Fibroblast of skin of right quadriceps (primary cell): ENCODE measurements at regions not wholly inside any gene's neighbourhood (a gene's known extent, or its start where the extent isn't known, plus 50 kb on each side); places are given as distances from the start of the nearest gene placed in this dataset.

Source experiments
- DNase-seq: peaks from one replicate; pipeline ENCODE4 v3.0.0-alpha.2; 2013

DNA sequence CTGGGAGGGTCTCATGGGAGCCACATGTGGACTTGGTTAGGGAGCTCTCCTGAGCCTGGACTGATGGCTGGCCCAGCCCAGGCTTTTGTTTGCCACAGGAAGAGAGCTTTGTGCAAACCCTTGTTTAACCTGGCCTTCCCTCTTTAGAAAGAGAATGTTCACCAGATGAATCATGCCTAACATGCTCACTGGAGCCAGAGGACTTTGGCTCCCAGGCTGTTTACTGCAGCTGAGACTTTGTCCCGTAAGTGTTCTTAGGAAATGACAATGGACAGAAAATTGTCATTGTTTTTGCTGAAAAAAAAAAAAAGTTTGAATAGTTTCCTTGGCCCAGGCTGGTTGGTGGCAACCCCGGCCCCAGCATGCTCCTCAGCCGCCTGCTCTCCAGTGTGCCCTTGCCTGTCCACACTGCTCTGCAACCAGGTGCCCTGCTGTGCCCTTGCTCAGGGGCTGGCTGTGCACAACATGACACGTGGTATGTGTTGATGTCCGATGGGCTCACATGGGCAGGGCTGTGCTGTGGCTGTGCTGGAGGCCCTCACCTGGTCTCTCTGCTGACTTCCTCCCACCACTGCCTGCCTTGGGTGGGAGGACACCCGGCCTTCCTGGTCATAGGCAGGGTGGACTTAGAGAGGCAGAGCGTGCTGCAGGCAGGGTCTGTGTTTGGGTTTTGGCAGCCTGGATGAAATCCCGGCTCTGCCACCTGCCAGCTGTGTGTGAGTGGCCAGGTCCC, 215.3 kb upstream of the ZNF32 start:
- peak; percentile 91 for DNase-seq

DNA sequence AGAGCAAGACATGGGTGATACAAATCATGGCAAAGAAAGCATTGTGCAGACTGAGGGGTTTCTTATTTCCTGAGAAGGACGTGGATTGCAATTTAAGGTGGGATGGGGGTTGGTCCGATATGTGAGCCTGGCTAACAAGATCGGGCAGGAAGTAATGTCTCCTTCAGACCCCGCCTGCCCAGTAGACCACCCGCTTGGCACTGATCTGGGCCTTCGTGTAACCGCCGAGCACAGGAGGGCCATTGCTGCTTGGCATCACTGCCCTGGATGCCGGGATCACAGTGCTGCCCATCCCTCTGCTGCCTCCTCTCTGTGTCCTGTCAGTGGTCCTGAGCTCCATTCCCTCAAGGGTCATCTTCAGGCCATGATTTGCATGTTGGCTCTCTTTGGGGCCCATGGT, 214.6 kb upstream of the ZNF32 start:
- no peak for DNase-seq

DNA sequence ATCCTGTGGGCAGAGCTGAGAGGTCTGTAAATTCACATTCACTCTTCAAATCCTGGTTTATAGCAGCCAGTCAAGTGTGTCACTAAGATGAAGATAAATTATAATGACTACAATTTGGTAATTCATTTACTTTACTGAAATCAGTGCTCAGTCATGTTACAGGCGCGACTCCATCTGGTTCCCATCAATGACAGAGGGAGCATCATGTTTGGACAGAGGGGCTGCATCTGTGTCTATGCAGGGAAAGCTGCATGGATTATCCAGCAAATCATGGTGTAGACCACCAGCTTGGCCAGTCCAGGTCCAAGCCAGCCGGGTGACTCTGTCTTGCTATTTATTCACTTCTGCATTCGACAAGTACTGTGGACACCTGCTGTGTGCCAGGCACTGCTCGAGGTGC, 214.1 kb upstream of the ZNF32 start:
- no peak for DNase-seq

DNA sequence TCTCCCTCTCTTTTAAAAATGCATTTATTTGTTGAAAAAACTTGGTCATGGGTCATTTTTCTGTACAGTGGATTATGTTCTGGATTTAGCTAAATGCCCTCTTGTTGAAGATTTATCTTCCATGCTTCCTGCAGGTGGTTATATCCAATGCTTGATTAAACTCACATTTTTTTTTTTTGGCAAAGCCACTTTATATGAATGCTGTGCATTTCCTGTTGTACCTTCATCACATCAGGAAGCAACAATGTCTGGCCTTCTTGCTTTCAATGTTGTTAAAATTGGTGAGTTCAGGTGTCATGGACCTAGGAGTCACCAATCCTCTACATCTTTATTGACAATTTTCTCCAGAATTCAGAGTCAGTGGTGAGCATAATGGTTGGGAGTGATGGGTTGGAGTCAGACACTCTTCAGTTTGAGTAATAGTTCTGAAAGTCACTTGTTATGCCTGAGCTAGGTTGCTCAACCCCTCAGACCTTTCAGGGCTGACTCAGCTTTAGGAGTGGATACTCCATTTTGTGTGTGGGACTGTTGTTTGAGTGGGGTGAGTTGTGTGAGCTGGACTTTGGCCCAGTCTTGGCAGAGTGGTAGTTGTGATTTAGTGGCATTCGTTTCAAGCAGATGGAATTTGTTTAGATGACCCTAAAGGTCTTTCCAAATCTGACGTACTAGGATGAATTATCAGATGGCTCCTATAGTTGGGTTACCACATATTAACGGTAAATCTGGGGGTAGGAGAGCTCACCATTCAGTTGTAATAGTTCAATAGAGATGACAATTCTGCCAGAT, 213.5 kb upstream of the ZNF32 start:
- DNase-seq, result peak; percentile 98

DNA sequence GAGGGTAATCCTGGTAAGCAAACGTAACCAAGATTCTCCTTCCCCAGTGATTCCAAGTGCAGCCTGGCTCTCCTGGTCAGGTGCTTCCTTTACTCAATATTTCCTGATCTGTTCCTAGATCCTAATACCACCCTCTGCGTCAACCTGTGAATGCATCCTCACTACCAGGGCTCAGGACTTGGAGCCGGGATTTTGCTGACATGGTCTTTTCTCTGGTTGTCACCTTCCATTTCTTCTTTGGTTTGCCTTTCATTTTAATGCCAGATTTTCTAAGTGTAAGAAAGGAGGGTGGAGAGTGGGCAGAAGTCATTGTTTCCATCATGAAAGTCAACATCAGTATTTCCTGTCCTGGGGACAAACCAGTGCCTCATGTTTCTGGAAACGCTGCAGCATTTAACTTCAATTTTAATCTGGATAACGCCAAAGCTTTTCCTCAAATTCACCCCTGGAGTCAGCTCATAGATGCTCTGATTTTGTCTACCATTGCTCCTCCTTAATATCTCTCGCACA, 210.4 kb upstream of the ZNF32 start:
- no peak for DNase-seq

DNA sequence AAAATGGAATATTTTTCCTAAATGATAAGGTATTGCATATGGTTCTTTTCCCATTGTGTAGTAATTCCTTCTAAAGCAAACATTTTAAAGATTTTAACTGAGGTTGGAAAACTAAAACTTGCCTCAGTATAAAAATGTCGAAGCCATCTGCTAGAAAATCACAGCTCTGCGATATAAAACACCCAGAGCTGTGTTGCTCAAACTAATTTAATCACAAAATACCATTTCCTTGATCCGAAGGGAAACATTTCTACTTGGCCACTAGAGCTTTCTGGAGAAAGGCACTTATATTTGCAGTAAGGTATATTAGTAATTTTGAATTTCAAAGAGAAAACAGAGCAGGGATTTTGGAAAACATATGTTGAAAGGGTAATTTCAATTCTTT, 209.2 kb upstream of the ZNF32 start:
- DNase-seq, result no peak

DNA sequence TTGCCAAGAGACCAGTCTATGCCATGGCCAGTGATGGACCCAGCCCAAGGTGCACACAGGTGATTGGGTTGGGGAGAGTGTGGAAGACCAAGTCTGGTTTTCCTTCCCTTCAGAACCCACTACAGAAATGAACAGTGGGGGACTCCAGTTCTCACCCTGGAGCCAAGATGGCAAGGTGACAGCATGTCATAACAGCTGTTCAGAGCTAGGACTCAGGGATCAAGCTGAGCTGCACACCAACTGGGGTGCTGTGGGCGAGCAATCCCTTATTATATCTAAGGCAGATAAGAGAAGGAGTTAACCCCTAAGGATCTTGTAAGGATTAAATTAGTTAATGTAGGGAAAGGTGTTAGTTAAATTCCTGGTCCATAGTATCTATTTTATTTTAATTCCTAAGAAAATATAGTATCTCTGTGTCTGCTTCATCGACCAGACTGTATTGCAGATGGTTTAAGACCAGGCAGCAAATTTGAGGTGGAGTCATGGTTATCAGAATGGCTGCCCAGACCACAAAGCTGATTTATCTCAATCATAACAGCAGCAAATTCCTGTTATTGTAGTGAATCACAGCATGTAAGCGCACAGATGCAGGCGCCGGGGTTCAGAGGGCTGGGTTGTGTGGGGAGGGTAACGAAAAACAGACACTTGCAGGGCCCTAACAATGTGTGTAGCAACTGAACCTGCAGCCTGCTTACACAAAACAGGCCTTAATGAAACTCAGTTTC, 208.7 kb upstream of the ZNF32 start:
- DNase-seq, result peak; percentile 96

DNA sequence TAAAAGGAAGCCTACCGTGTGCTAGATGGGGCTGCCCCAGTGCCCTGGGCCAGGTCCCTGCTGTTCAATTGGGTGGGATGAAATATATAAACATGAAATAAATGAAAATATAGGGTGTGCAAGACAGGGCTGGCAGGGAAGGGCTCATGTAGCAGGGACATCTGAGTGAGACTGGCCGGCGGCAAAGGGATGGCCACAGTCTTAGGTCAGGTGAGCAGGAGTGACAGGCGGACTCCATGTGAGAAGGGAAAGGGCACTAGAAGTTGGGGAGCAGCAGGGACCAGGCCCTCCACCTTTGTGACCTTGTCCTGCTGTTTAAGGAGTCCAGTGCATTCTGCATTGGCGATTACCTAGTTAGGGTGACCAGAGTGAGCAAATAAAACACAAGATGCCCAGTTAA, 207.6 kb upstream of the ZNF32 start:
- no peak for DNase-seq

DNA sequence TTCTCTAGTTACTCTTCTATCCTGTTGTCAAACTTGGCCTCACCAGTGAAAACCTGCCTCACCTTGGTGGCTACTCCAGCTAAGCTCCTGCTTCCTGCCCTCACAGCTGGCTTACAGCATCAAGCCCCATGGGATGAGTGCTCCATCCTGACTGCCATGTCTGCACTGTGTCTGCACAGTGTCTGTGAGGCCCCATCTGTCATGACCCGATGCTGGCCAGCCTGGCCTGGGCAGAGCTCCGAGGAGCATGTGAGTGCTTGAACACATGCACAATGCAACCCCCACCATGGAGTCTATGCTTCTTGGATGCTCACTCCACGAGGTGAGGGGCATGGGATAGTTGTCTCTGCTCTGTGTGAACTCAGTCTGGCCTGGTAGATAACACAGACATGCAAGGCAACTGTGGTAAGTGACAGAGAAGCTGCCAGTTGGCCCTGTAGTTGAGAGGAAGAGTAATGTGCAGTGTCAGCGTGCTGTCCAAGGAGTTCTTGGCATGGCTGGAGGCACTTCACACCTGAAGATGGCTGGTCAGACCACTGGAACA, 207.1 kb upstream of the ZNF32 start:
- DNase-seq, result no peak

DNA sequence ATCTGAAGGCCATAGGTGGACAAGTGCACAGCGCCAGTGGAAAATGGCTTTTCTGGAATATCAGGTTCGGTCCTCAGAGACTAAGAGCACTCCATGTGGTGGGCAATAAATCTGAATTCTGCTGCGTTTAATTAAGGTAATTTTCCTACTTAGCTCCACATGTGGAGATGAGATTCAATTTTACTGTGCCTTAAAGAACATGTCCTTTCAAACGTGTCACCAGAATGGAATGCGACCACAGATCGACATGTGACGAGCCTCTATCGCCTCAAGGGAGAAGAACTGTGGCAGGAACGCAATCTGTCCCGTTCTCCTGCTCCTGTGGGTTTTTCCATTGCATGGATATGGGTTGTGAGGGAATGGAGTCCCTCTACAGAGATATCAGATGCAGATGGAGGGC, 205.3 kb upstream of the ZNF32 start:
- DNase-seq, result peak; percentile 98

DNA sequence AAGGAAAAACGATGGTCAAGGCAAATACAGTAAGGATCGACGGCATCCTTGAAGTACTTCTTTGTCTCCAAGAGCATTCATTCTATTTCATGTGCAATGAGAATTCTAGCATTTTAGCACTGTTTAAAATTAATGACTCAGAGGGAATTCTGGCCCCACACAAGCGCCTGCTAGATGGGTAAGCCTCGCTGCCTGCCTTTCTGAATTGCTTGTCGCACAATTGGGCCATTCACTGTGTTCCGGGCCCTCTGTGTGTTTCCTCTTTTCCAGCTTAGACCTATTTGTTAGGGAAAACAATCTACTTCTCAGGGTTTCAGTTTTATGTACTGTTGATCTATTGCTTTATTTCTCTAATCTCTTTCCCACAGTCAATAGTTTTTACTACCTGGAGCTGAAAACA, 204.7 kb upstream of the ZNF32 start:
- peak; percentile 54 for DNase-seq

DNA sequence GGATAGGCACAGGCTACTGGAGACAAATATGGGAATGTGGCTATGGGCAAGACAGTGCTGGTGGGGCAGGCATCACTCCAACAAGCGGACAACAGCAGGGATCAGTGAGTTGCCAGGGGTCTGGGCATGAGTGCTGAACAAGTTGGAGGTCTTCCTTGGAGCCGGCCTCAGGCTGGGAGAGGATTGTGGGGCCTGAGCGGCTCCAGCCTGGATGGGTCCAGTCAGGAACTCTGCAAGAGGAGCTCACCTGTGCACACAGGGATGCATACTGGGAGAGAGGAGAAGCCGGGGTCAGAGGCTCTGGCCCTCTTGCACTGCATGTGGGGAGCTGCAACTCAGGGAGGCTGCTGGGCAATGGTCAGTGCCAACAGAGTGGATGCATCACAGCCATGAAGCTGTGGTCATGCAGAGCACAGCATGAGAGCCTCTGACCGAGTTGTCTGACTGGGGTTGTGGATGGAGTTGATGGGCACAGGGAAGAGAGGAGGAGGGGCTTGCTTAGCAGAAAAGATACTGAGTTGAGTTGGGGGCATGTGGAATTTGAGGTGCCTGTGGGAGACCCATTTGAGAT, 204.0 kb upstream of the ZNF32 start:
- DNase-seq, result no peak

DNA sequence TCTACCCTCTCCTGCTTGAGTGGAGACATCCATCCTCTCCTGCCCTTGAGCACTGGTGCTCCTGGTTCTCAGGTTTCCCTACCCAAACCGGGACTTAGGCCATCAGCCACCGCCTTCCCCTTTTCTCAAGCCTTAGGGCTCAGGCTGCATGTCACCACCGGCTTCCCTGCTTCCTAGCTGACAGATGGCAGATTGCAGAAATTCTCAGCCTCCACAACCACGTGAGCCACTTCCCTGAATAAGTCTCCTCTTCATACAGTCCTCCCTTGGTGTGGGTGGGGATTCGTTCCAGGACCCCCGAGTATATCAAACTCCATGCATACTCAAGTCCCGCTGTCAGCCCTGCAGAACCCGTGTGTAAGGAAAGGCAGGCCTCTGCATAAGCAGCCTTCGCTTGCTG, 203.5 kb upstream of the ZNF32 start:
- DNase-seq, result no peak

DNA sequence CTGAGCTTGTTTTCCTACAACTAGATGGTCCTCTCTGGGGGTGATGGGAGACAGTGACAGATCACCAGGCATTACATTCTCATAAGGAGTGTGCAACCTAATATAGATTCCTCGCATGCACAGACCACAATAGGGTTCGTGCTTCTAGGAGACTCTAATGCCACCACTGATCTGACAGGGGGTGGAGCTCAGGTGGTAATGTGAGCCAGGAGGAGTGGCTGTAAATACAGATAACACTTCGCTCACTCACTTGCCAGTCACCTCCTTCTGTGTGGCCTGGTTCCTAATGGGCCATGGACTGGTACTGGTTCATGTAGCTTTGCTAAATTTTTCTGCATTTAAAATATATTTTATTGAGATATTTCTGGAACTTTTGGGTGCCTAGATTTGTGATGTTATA, 202.3 kb upstream of the ZNF32 start:
- DNase-seq, result no peak

DNA sequence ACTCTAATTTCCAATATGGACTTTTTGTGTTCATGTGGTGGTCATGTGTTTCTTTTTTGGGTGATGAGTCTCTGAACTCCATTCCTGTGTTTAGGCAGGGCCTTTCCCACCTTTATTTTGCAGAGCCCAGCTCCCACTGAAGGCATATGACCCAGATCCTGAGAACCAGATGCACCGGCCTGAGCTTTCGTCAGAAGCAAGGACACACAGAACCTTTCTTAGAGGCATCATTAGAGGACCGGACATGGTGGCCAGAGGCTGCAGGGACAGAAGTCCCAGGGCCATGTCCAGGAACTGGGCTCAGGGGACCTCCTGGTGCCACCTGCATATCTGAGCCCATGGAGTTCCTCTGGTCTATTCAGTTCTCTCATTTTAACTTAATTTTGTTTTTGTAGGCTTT, 200.9 kb upstream of the ZNF32 start:
- DNase-seq, result no peak

DNA sequence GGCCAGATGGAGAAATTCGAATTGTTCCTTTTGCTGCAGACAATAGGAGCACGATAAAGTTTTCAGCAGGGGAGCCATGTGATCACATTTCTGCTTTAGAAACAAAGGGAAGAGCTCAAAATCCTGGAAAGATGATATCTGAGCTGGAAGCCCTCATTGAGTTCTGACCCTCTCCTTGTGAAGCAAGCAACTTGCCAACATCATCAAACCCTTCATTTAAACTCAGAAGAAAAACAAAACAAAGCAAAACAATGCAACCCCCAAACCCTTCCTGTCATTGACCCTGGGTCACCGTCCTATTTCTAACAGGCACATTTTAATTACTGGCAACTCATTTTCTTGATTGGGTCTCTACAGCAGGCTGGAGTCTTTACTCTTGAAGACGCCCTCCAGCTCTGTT, 198.3 kb upstream of the ZNF32 start:
- no peak for DNase-seq

DNA sequence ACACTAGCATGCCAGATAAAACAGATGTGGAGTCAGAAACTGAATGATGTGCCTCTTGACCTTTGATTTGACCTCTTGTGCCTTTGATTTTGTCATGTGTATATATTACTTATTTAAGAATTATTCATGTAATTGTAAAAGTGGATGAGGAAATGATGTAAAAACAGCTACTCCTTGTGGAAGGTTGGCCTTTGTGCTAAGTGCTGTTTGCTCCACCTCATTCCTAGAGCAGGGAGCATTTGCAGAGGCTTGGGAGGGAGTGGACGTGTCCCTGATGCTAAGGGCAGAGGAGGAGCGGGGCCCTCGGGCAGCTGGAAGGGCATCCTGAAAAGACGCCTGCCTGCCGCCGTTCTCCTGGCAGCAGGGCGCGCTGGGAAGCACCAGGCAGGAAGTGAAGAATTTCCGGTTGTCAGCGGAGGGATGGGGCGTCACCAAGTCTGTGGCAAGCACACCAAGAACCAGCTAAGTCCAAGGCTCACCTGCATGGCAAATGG, 197.6 kb upstream of the ZNF32 start:
- DNase-seq, result peak; percentile 84

DNA sequence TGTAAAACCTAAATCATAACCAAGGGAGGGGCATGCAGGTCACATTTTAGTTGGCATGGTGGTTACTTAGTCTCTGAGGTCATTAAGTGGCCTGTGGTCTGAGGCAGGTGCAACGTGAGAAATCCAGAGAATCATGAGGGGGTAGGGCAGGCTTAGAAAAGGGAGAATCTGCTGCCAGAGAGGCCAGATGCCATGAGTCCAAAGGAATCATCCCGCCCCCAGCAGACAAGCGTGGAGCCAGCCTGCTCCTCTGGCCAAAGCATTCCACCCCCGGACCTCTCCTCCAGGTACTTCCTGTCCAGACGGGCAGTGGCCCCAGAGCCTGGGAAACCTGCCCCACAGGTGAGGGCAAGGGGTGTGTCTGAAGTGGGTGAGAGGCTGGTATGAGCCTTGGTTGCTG, 196.4 kb upstream of the ZNF32 start:
- DNase-seq, result no peak

DNA sequence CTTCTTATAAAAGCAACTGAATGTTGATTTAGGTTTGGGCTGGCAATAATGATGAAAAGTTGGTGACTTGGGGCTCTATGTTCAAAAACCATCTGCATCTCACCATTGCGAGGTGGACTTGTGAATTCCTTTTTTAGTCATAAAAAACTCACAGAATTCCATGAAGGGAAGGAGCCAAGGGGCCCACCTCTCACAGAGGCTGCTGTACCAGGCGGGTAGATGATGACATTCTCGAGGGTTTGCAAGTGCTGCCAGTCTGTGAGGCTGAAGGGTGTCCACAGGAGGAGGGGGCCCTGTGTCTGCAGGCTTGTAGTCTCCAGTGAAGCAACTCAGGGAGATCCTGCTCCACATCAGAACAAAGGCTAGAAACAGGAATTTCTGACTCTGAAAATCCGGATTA, 195.5 kb upstream of the ZNF32 start:
- DNase-seq, result peak; percentile 66

DNA sequence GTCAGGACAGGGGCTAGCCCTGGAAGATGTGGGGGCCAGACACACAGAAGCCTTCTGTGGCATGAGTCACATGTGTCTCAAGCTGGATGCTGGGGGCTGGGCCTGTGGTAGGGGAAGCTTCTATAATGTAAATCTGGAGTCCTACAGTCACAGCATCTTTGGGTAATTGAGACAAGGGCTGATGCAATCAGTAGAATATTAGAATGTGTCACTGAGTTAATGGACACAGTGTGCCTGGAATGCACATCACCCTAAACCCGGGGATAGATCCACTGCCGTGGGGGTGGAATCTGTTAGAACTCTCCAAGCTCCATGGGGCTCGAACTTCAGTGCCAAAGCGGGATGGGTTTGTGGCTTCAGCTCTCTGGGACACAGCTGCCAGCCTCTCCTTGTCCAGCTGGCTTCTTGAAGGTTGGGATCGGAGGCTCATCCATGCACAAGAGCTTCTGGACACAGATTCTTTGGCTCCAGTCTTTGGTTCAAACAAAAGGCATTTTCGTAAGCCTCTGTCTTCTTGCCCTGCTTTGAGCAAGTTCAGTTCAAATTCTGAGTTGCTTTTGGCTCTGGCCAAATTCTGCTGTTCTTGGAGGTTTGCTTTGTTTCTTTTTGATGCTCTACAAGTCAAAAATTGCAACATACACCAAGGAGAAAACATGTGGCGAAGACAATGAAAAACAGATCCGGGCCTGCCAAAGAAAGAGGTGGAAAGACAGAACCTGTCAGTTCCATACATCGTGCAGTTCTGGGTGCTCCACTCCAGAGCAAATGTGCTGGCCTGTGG, 194.8 kb upstream of the ZNF32 start:
- DNase-seq, result peak; percentile 99

DNA sequence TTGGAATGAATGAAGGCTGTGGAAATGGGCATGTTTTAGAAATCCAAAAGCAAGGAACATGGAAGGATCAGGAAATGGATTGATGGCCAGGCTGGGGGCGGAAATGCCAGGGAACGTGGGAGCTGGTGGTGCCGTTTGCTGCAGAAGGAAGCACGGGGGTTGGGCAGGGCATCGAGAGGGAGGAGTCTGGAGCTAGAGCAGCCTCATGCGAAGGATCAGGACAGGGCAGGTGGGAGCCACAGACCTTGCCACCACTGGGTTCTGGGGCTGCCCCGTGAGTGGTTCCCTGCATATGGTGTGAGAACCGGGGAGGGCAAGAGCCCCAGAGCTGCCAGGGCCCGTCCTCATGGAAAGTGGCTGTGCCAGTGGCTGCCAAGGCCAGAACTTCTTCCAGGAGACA, 193.8 kb upstream of the ZNF32 start:
- DNase-seq, result no peak

DNA sequence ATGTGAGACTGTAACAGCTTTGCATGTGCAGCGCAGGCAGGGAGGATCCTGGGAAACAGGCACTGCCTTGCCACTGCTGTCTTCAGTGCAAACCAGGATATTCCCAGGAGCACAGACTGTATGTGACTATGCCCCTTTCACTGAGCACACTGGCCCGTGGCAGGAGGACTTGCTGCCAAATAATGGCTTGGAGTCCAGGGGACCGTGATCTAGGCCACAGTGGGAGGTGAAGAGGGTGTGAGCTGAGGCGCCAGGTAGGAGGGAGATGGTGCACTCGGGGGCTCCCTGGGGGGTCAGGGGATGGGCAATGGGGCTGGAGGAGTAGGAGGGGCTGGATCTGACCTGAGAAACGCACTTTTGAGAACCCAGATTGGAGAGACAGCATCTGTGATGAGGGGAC, 193.4 kb upstream of the ZNF32 start:
- no peak for DNase-seq
